GM12874 (cell line): ENCODE measurements at regions not wholly inside any gene's neighbourhood (a gene's known extent, or its start where the extent isn't known, plus 50 kb on each side); places are given as distances from the start of the nearest gene placed in this dataset.

Experiments used
- TF ChIP-seq, protein P1 (sequence below): IDR thresholded peaks from 2 replicates; pipeline ENCODE4 v1.5.1; 2011; ENCODE audit warnings: low read depth, mild to moderate bottlenecking, control low read depth, low read length, moderate library complexity; ENCODE audit not compliant: insufficient read depth

DNA sequence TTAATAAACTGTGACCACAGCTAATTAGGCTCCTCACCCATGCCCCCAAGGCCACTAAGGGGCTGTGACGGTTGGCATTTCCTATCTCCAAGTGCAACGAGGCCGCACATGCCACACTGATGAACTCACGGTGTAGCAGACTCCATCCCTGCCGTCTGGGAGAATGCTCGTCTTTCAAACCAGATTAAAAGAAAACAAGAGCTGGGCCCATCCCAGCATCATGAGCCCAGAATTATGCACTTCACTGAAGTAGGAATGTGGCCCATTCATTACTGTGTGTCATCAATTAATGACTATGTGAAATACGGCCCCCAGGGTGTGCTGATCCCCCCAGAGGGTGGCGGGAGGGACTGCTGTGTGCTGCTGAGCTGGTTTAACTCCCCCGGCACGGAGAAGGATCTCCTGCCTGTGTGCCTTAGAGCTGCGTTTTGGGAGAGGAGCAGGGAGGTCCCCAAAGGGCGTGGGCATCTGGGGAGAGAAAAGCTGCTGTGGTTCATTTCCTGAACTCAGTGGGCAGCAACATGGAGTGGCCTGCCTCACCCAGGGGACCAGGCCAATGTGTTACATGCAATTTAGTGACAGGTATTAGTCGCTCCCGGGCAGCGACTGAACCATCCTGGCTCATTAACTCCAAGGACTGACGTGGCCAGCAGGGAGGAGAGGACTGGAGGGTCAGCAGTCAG lies 194.5 kb downstream of the FOXL1 start:
- TF ChIP-seq, protein P1, sequence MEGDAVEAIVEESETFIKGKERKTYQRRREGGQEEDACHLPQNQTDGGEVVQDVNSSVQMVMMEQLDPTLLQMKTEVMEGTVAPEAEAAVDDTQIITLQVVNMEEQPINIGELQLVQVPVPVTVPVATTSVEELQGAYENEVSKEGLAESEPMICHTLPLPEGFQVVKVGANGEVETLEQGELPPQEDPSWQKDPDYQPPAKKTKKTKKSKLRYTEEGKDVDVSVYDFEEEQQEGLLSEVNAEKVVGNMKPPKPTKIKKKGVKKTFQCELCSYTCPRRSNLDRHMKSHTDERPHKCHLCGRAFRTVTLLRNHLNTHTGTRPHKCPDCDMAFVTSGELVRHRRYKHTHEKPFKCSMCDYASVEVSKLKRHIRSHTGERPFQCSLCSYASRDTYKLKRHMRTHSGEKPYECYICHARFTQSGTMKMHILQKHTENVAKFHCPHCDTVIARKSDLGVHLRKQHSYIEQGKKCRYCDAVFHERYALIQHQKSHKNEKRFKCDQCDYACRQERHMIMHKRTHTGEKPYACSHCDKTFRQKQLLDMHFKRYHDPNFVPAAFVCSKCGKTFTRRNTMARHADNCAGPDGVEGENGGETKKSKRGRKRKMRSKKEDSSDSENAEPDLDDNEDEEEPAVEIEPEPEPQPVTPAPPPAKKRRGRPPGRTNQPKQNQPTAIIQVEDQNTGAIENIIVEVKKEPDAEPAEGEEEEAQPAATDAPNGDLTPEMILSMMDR: no peak

DNA sequence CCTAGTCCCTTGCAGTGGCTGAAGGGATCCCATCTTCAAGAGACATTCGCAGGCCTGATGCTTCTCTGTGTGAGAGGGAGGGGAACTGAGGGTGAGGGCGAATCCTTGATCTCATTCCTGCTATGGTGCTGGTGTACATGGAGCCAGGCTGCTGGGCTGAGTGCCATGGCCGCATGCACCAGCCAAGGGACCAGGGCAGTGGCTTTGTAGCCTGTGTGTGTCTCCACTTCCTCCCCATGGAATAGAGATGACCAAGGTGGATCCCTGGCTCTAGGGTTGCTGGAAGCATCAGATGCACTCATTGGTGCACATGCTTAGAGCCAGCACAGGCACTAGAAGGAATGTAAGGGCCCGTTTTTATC lies 195.0 kb downstream of the FOXL1 start:
- TF ChIP-seq, protein P1: no peak

DNA sequence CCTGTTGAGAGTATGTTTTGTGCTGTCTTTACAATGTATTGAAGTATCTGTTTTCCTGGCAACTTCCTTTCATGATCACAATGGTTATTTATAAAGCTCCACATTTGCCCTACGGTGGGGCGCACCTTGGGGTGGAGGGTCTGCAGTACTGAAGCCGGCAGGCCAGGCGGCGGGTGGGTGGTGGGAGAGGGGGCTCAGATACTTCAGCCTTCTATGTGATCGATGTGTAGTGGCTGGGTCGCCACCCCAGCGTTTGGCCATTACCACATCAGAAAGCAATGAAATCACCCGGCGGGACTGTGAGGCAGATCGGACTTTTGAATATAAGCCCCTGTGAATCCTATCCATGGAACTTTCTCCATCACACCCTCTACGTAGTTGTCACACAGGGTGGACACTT lies 196.6 kb downstream of the FOXL1 start:
- TF ChIP-seq, protein P1: no peak

DNA sequence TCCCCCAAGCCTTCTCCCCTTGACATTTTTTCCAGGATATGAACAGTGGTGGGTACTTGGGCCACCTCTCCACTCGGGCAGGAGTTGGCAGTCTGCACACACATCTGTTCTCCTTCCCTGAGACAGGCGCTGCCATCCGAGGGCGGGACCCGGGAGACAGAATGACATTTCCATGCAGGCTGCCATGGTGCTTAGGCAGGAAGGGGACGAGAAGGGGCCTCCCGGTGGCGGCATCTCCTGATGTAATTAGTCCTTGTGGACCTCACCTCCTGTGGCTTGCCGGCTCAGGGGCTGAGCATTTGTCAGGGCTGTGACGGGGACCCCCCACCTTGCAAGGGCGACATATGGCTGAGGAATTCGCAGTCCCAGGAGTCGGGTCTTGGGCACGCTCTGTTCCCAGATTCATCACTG lies 197.2 kb downstream of the FOXL1 start:
- TF ChIP-seq, protein P1: no peak

DNA sequence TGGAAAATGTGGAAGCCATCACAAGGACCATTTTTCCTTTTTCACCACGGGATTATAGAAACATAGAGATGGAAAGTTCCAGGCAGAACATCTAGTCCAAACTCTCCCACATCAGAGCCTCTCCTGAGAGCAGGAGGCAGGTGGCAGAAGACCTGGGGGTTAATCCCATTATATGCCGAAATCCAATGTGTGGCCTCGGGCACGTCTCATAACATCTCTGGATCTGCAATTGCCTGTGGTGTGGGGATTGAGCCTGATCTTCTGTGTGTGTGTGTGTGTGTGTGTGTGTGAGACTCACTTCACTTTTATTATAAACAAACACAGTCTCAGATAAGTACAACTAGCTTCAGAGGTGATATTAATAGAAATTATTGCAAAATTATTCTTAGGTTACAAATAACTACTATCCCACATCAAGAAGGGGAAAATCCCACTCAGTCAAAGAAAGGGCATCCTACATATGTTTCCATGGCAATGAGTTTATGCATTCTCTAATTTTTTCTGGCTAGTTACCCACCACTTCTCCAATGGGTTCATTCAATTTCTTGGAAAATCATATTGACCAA lies 199.1 kb downstream of the FOXL1 start:
- TF ChIP-seq, protein P1: no peak

DNA sequence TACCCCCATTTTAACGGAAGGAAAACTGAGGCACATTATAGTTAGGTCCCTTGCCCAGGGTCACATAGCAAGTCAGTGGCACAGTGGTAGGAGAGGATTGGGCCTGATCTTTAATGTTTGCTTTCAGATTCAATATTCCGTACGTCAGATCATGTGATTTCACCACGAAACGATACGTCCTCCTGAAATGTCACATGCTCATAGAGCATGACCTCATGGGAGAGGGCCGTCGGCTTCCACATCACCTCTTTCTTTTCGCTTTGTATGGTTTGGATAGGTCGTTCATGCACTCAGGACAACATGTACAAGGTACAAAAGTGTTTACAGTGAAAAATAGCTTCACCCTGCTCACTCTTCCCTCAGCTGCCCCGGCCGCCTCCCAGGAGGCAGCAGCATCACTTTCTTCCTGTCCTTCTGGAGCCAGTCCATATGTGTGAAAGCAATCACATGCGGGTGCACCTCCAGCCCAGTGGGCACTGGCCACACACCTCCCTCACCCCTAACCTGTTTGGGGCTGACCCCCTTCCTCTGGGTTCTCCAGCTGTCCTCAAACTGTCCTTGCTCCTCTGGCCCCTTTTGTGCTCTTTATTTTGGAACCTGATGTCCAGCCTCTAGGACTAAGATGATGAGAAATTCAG lies 199.9 kb downstream of the FOXL1 start:
- TF ChIP-seq, protein P1: no peak

DNA sequence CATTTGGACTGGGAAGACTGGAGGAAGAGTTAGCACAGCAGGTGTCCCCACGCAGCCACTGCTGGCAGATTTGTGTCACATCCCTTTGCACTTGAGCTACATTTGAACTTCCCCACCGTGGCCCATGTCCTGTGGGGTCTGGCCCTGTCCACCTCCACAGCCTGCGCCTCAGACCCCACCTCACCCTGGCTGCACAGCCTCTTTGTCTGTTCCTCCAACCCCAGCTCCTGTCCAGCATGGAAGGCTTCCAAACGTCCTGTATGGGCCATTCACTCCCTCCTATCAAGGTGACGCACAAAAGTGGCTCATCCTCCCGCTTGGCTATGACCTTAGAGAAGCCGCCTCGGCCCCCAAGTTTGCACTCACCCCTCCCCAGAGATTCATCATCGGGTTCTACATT lies 200.6 kb downstream of the FOXL1 start:
- TF ChIP-seq, protein P1: no peak
